ENCODE measurements at regions not wholly inside any gene's neighbourhood (a gene's known extent, or its start where the extent isn't known, plus 50 kb on each side); places are given as distances from the start of the nearest gene placed in this dataset.

GRCh38 chr6:134424798-134425170, 106.9 kb upstream of the SGK1 start:
- TF ChIP-seq CTCF (conservative IDR thresholded peaks at IDR 0.05), result no peak
- TF ChIP-seq ZFX (IDR thresholded peaks at IDR 0.05), result no peak
